Transverse colon (tissue), 3 donors: ENCODE measurements at regions not wholly inside any gene's neighbourhood (a gene's known extent, or its start where the extent isn't known, plus 50 kb on each side); places are given as distances from the start of the nearest gene placed in this dataset.

Experiments
- CTCF ChIP-seq, 5 experiments: fragments of 200-600 bp in 3 of 5; fragments of 450-650 bp in 2 of 5; sonication (generic) in 3 of 5; IDR thresholded peaks; 1 replicate in 2 of 5; 2 replicates in 3 of 5; pipeline ENCODE4 v1.5.1; 2016 to 2017; ENCODE audit warnings: antibody characterized with exemption in 5 of 5, inconsistent platforms in 3 of 5, mild to moderate bottlenecking in 2 of 5, moderate library complexity in 1 of 5
- POLR2A ChIP-seq: fragments of 450-650 bp; IDR thresholded peaks from one replicate; pipeline ENCODE4 v1.6.1; 2016; ENCODE audit warnings: antibody characterized with exemption, mild to moderate bottlenecking, moderate library complexity

- no peak for TF ChIP-seq POLR2A
- TF ChIP-seq CTCF (IDR thresholded peaks at IDR 0.05), result no peak
Observed at GRCh38 chr10:131760416-131761166, 140.2 kb upstream of the PPP2R2D start.
